ENCODE measurements at regions not wholly inside any gene's neighbourhood (a gene's known extent, or its start where the extent isn't known, plus 50 kb on each side); places are given as distances from the start of the nearest gene placed in this dataset.

GRCh38 chr4:8696369-8697127 lies 104.0 kb downstream of the CPZ start:
- Histone ChIP-seq H3K36me3 (no peaks in the 10 kb centered on the region), H3K4me3 (no peak overlapping the region), H3K9me3 (no peaks in the 10 kb centered on the region), H3K27ac (no peak overlapping the region), H3K4me1 (no peaks in the 10 kb centered on the region), H3K27me3 (peaks cover 0 to 56% of the 10 kb centered on the region in 2 donors)
- intact Hi-C loops (cut with DNase I; ENCODE audit: low total_unique reads) = no loop called here
- no peak for TF ChIP-seq POLR2A (IDR thresholded peaks at IDR 0.05)
- TF ChIP-seq POLR2AphosphoS5 (IDR thresholded peaks at IDR 0.05) = no peak
- TF ChIP-seq CTCF (IDR thresholded peaks at IDR 0.05) = no peak
- no peak for DNase-seq (ENCODE audit: low spot score in 2 of 2)

GRCh38 chr4:8695237-8696219 lies 103.0 kb downstream of the CPZ start:
- Histone ChIP-seq H3K27ac (no peak overlapping the region), H3K27me3 (peaks cover 0 to 45% of the 10 kb centered on the region in 2 donors), H3K36me3 (no peaks in the 10 kb centered on the region), H3K9me3 (no peaks in the 10 kb centered on the region), H3K4me1 (no peaks in the 10 kb centered on the region), H3K4me3 (no peak overlapping the region)
- no peak for TF ChIP-seq POLR2A (IDR thresholded peaks at IDR 0.05)
- TF ChIP-seq CTCF (IDR thresholded peaks at IDR 0.05) = no peak
- no peak for TF ChIP-seq POLR2AphosphoS5 (IDR thresholded peaks at IDR 0.05)
- DNase-seq (ENCODE audit: low spot score in 2 of 2) = no peak
- intact Hi-C loops (cut with DNase I; ENCODE audit: low total_unique reads) = no loop called here

- no peaks in the 10 kb centered on the region for H3K4me1 ChIP-seq
- no peak overlapping the region for H3K27ac ChIP-seq
- no peak for DNase-seq (ENCODE audit: low spot score in 2 of 2)
- TF ChIP-seq POLR2A (IDR thresholded peaks at IDR 0.05) (no peak), CTCF (IDR thresholded peaks at IDR 0.05) (no peak), POLR2AphosphoS5 (IDR thresholded peaks at IDR 0.05) (no peak)
- no peak overlapping the region for H3K4me3 ChIP-seq
- H3K36me3 ChIP-seq = no peaks in the 10 kb centered on the region
- peaks cover 0 to 50% of the 10 kb centered on the region in 2 donors for H3K27me3 ChIP-seq
- intact Hi-C loops (cut with DNase I; ENCODE audit: low total_unique reads) = no loop called here
- no peaks in the 10 kb centered on the region for H3K9me3 ChIP-seq
Observed at GRCh38 chr4:8694651-8695151, 102.1 kb downstream of the CPZ start.

GRCh38 chr4:8694226-8694625 lies 101.7 kb downstream of the CPZ start:
- no peaks in the 10 kb centered on the region for H3K9me3 ChIP-seq
- H3K27me3 ChIP-seq = peaks cover 0 to 50% of the 10 kb centered on the region in 2 donors
- no peaks in the 10 kb centered on the region for H3K36me3 ChIP-seq
- H3K27ac ChIP-seq = no peak overlapping the region
- intact Hi-C loops (cut with DNase I; ENCODE audit: low total_unique reads) = no loop called here
- H3K4me1 ChIP-seq = no peaks in the 10 kb centered on the region
- no peak overlapping the region for H3K4me3 ChIP-seq
- TF ChIP-seq POLR2A (IDR thresholded peaks at IDR 0.05) = no peak
- no peak for DNase-seq (ENCODE audit: low spot score in 2 of 2)

GRCh38 chr4:8691151-8691775 lies 98.7 kb downstream of the CPZ start:
- intact Hi-C loops (cut with DNase I; ENCODE audit: low total_unique reads) = no loop called here
- Histone ChIP-seq H3K4me1 (no peaks in the 10 kb centered on the region), H3K27ac (no peak overlapping the region)

More at GRCh38 chr4:8691151-8691775, 98.7 kb downstream of the CPZ start:
- DNase-seq (ENCODE audit: low spot score in 2 of 2) = peak in 1 of 2 donors; percentile 10
- Histone ChIP-seq H3K9me3 (no peaks in the 10 kb centered on the region), H3K27me3 (peaks cover 0 to 53% of the 10 kb centered on the region in 2 donors), H3K4me3 (no peak overlapping the region), H3K36me3 (no peaks in the 10 kb centered on the region)
- TF ChIP-seq CTCF (IDR thresholded peaks at IDR 0.05) (no peak), POLR2AphosphoS5 (IDR thresholded peaks at IDR 0.05) (no peak), POLR2A (IDR thresholded peaks at IDR 0.05) (no peak)

Measured in breast epithelium (tissue), 4 donors.